GM18502 (cell line): ENCODE measurements at regions not wholly inside any gene's neighbourhood (a gene's known extent, or its start where the extent isn't known, plus 50 kb on each side); places are given as distances from the start of the nearest gene placed in this dataset.
"Not testable (repeated sequence)": the region's sequence is repeated elsewhere in the genome, so short reads cannot be mapped to it uniquely, and the experiment has no call there.

ENCODE experiments used
- ATAC-seq: cut with Tn5 transposase; IDR thresholded peaks from one replicate; pipeline ENCODE4 v1.9.1; 2021; ENCODE audit warnings: mild to moderate bottlenecking; ENCODE audit not compliant: unreplicated experiment, poor library complexity

- no peak for ATAC-seq
Observed at GRCh38 chr7:69245646-69246045, 352.6 kb upstream of the AUTS2 start.

GRCh38 chr7:69246758-69247157 lies 351.5 kb upstream of the AUTS2 start:
- ATAC-seq, result no peak

GRCh38 chr7:69248382-69248828 lies 349.9 kb upstream of the AUTS2 start:
- not testable (repeated sequence) for ATAC-seq

DNA sequence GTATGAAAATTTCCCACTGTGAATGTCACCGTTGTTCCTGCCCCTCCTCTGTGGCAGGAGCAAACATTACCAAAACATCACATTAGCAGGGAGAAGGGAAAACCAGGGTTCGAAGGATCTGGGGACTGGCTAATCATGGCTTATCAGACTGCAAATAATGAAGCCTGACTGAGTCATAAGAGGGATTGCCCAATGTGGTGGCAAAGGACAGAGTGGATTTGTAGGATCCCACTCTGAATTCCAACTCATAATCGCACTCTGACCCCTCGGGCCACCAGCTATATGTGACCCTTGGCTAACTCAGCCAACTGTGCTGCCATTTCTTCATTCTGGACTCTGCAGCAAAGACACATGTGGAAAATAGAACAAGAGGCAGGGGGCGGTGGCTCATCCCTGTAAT lies 347.3 kb upstream of the AUTS2 start:
- no peak for ATAC-seq

GRCh38 chr7:69254643-69255042 lies 343.6 kb upstream of the AUTS2 start:
- ATAC-seq, result no peak

- no peak for ATAC-seq
Observed at GRCh38 chr7:69256634-69257081, 341.6 kb upstream of the AUTS2 start.

- no peak for ATAC-seq
Observed at GRCh38 chr7:69257592-69257991, 340.7 kb upstream of the AUTS2 start.

DNA sequence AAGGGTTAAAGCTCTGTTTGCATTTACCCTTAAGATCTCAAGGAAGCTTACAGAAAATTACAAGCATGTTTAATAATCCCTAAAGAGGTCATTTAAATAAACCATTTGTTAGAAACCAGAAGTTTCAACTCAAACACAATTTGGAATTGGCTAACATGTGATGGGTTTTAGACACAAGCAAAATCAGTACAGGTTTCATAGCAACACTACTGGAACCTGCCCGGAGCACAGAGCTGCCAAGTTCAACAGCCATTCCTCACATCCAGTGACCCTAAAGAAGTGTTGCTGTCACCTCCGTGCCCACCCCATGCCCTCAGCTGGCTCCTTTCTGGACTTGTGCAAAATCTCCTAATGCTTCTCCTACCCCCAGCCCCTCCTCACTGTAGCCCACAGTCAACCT lies 338.8 kb upstream of the AUTS2 start:
- no peak for ATAC-seq

- no peak for ATAC-seq
Observed at GRCh38 chr7:69260023-69260422, 338.3 kb upstream of the AUTS2 start.

DNA sequence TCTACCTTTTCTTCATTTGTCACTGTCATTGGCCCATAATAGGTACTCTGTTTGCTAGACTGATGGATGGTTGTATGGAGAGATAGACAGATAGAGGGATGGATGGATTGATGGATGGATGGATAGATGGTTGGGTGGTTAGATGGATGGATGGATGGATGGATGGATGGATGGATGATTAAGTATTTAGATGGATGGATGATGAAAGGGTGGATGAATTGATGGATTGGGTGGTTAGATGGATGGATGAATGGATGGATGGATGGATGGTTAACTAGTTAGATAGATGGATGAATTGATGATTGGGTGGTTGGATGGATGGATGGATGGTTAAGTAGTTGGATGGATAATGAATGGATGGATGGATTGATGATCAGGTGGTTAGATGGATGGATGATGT lies 334.7 kb upstream of the AUTS2 start:
- ATAC-seq, result no peak

- no peak for ATAC-seq
Observed at GRCh38 chr7:69269806-69270205, 328.5 kb upstream of the AUTS2 start.

DNA sequence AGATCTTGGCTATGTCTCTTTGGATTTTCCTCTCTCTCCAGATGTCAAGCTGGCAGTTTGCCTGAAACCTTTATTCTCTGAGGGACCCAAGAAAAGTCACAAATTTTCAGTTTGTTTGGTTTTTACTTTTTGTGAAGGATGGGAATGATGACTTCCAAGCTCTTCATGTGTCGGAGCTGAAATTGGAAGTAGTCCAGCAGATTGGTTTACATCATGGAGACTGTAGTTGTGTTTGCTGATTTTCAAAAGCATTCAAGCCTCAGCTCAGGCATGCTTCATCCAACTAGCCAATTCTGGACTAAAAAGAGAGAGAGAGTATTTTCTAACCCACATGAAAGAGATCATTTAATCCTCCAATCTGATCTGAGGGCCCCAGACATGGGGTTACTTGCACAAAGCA lies 326.2 kb upstream of the AUTS2 start:
- no peak for ATAC-seq

GRCh38 chr7:69276011-69276729 lies 322.1 kb upstream of the AUTS2 start:
- ATAC-seq, result no peak

- no peak for ATAC-seq
Observed at GRCh38 chr7:69277366-69277765, 320.9 kb upstream of the AUTS2 start.

DNA sequence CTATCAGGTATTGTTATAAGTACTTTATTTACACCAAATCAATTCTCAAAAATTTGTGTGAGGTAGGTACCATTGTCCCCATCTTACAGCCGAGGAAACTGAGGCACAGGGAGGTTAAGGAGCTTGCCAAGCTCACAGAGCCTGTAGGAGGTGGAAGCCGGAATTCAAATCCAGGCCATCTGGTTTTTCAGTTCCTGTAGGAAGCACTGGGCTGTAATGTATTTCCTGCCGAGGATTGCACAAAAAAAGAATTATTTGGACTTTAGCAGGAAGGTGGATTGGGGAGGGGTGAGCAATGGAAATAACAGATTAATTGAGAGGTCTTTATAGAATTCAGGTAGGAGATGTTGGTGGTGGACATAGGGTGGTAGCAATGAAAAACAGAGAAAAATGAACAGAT lies 315.3 kb upstream of the AUTS2 start:
- ATAC-seq, result no peak

- ATAC-seq, result no peak
Observed at GRCh38 chr7:69283421-69283820, 314.9 kb upstream of the AUTS2 start.

GRCh38 chr7:69285854-69286253 lies 312.4 kb upstream of the AUTS2 start:
- ATAC-seq, result no peak

- no peak for ATAC-seq
Observed at GRCh38 chr7:69295977-69296376, 302.3 kb upstream of the AUTS2 start.

GRCh38 chr7:69301253-69301652 lies 297.0 kb upstream of the AUTS2 start:
- ATAC-seq, result no peak

DNA sequence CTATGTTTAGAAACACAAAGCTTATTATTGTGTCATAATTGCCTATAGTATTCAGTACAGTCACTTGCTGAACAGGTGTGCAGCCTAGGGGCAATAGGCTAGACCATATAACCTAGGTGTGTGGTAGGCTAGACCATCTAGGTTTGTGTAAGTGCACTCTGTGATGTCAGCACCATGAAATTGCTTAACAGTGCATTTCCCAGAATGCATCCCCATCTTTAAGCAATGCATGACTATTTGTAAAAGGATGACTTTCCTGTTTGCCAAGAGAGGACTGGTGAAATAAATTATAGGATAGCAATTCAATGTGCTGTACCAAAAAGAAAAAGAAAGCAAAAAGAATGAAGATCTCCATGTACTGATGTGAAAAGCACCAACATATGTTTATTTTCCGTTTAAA lies 288.7 kb upstream of the AUTS2 start:
- no peak for ATAC-seq

DNA sequence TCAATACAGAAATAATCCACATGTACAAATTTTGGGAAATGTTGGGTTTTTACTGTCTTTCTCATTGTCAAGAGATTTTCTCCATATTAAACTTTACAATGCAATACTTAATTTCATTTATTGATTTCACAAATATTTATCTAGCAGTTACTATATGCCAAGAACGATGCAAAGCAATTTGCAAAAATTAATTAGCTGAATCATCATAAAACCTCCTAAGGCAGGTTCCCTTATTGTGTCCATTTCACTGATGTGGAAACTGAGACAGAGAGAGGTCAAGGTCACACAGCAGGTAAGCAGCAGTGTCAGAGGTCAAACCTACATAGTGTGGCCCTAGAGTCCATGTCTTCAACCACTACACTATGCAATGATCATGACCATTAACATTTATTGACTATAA lies 286.8 kb upstream of the AUTS2 start:
- ATAC-seq, result no peak

- not testable (repeated sequence) for ATAC-seq
Observed at GRCh38 chr7:69313852-69314251, 284.4 kb upstream of the AUTS2 start.
